Tibial artery (tissue), 4 donors: ENCODE measurements at regions not wholly inside any gene's neighbourhood (a gene's known extent, or its start where the extent isn't known, plus 50 kb on each side); places are given as distances from the start of the nearest gene placed in this dataset.

Experiments
- DNase-seq, 2 donors: peaks; one replicate each; pipeline ENCODE4 v3.0.0-alpha.2; 2019
- H3K27ac ChIP-seq, 2 donors: fragments of 200-600 bp; sonication (generic) in 1 of 2; 1 replicate in 1 of 2; 2 replicates in 1 of 2; pipeline ENCODE4 v1.5.1; 2018 to 2019; ENCODE audit warnings: mild to moderate bottlenecking in 1 of 2
- H3K27me3 ChIP-seq, 2 donors: fragments of 200-600 bp; sonication (generic) in 1 of 2; one replicate each; pipeline versions ENCODE4 v1.5.1 to v1.6.0; 2016 to 2019
- H3K36me3 ChIP-seq, 3 donors: fragments of 200-600 bp; sonication (generic) in 2 of 3; one replicate each; pipeline ENCODE4 v1.5.1; 2016 to 2019; ENCODE audit warnings: mild to moderate bottlenecking in 2 of 3
- H3K4me1 ChIP-seq, 4 donors: fragments of 200-600 bp; sonication (generic) in 2 of 4; 1 replicate in 3 of 4; 2 replicates in 1 of 4; pipeline ENCODE4 v1.5.1; 2016 to 2019
- H3K4me3 ChIP-seq, 2 donors: fragments of 200-600 bp; sonication (generic) in 1 of 2; 1 replicate in 1 of 2; 2 replicates in 1 of 2; pipeline ENCODE4 v1.5.1; 2018 to 2019; ENCODE audit warnings: mild to moderate bottlenecking in 2 of 2
- H3K9me3 ChIP-seq, 3 donors: fragments of 200-600 bp; sonication (generic) in 1 of 3; one replicate each; pipeline ENCODE4 v1.5.1; 2016 to 2019
- intact Hi-C: fragments of 100-400 bp; cut with DNase I; formaldehyde crosslinking; loops from one replicate; pipeline ENCODE4 v1.15.0; 2023; ENCODE audit warnings: low total_unique reads
- TF ChIP-seq, protein P1 (sequence below), 2 experiments: fragments of 200-600 bp in 1 of 2; fragments of 450-650 bp in 1 of 2; IDR thresholded peaks; one replicate each; pipeline ENCODE4 v1.5.1; 2017 to 2019; ENCODE audit warnings: antibody characterized with exemption in 2 of 2, mild to moderate bottlenecking in 1 of 2, moderate library complexity in 1 of 2

DNA sequence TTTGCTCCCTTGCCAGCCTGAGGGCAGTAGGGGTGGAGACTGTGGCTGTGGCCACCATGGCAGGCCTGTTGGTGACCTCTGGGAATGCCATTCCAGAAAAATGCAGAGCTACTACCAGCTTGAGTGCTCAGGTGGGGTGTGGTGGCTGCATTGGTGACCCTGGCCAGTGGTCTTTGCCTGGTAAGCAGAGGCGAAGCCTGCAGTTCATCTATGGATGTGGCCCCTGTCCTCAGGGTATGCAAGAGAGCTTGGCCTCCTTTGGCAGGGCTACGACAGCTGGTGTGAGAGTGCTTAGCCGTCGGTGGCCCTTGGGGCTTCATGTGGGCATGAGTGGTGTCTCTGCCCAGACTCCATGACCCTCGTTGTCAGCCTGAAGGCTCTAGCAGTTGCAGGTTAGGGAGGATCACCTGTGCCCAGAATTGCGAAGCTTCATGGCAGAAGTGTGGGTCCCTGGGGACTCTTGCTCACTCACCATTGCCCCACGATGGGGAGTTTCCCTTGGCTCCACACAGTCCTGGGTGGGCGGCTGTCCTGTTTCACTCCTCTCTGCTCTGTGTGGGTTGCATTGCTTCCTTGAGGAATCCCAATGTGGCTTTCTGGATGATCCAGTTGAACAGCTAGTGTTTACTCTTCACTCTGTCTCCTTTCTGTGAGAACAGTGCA is 117.9 kb upstream of the CDH12 start:
- Histone ChIP-seq H3K4me1 (no peaks in the 10 kb centered on the region), H3K27ac (no peak overlapping the region), H3K4me3 (no peak overlapping the region), H3K27me3 (no peaks in the 10 kb centered on the region), H3K9me3 (peaks cover 0 to 9% (median 3%) of the 10 kb centered on the region in 3 donors), H3K36me3 (no peaks in the 10 kb centered on the region)
- DNase-seq = peak in 1 of 2 donors; percentile 27
- TF ChIP-seq, protein P1, sequence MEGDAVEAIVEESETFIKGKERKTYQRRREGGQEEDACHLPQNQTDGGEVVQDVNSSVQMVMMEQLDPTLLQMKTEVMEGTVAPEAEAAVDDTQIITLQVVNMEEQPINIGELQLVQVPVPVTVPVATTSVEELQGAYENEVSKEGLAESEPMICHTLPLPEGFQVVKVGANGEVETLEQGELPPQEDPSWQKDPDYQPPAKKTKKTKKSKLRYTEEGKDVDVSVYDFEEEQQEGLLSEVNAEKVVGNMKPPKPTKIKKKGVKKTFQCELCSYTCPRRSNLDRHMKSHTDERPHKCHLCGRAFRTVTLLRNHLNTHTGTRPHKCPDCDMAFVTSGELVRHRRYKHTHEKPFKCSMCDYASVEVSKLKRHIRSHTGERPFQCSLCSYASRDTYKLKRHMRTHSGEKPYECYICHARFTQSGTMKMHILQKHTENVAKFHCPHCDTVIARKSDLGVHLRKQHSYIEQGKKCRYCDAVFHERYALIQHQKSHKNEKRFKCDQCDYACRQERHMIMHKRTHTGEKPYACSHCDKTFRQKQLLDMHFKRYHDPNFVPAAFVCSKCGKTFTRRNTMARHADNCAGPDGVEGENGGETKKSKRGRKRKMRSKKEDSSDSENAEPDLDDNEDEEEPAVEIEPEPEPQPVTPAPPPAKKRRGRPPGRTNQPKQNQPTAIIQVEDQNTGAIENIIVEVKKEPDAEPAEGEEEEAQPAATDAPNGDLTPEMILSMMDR (IDR thresholded peaks at IDR 0.05) = no peak
- intact Hi-C loops = no loop called here

GRCh38 chr5:22970491-22970890 is 117.3 kb upstream of the CDH12 start:
- intact Hi-C loops = no loop called here
- Histone ChIP-seq H3K9me3 (peaks cover 0 to 9% (median 3%) of the 10 kb centered on the region in 3 donors), H3K36me3 (no peaks in the 10 kb centered on the region), H3K4me3 (no peak overlapping the region), H3K27me3 (no peaks in the 10 kb centered on the region), H3K4me1 (no peaks in the 10 kb centered on the region), H3K27ac (no peak overlapping the region)
- TF ChIP-seq, protein P1 (IDR thresholded peaks at IDR 0.05) = no peak
- no peak for DNase-seq

DNA sequence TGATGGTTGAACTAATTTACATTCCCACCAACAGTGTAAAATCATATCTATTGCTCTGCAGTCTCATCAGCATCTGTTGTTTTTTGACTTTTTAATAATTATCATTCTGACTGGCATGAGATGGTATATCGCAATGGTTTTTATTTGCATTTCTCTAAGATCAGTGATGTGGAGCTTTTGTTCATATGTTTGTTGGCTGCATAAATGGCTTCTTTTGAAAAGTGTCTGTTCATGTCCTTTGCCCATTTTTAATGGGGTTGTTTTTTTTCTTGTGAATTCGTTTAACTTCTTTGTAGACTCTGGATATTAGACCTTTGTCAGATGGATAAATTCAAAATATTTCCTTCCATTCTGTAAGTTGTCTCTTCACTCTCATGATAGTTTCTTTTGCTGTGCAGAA is 115.2 kb upstream of the CDH12 start:
- H3K27ac ChIP-seq = no peak overlapping the region
- H3K9me3 ChIP-seq = peaks cover 0 to 9% (median 3%) of the 10 kb centered on the region in 3 donors
- no peak for DNase-seq
- H3K27me3 ChIP-seq = no peaks in the 10 kb centered on the region
- H3K4me3 ChIP-seq = no peak overlapping the region
- TF ChIP-seq, protein P1 (IDR thresholded peaks at IDR 0.05) = no peak
- no peaks in the 10 kb centered on the region for H3K4me1 ChIP-seq
- intact Hi-C loops = no loop called here
- no peaks in the 10 kb centered on the region for H3K36me3 ChIP-seq

DNA sequence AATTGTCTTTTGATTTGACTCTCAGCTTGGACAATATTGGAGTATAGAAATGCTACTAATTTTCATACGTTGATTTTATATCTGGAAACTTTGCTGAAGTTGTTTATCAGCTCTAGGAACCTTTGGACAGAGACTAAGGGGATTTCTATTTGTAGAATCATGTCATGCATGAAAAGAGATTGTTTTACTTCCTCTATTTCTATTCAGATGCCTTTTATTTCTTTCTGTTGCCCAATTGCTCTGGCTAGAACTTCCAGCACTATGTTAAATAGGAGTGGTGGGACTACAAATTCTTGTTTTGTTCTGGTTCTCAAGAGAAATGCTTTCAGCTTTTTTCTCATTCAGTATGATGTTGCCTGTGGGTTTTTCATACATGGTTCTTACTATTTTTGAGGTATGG is 112.8 kb upstream of the CDH12 start:
- no peak for DNase-seq
- Histone ChIP-seq H3K4me3 (no peak overlapping the region), H3K4me1 (no peaks in the 10 kb centered on the region), H3K27me3 (no peaks in the 10 kb centered on the region), H3K9me3 (peaks cover 0 to 5% (median 3%) of the 10 kb centered on the region in 3 donors), H3K36me3 (no peaks in the 10 kb centered on the region), H3K27ac (no peak overlapping the region)
- intact Hi-C loops = no loop called here
- TF ChIP-seq, protein P1 (IDR thresholded peaks at IDR 0.05) = no peak

DNA sequence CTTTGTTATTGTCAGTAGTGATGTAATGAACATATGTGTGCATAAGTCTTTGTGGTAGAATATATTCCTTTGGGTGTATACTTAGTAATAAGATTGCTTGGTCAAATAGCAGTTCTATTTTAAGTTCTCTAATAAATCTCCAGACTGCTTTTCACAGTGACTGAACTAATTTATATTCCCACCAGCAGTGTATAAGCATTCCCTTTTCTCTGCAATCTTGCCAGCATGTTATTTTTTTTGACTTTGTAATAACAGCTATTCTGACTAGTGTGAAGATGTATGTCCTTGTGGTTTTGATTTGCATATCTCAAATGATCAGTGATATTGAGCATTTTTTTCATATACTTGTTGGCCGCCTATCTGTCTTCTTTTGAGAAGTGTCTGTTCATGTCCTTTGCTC is 111.5 kb upstream of the CDH12 start:
- Histone ChIP-seq H3K27me3 (no peaks in the 10 kb centered on the region), H3K27ac (no peak overlapping the region), H3K9me3 (no peaks in the 10 kb centered on the region), H3K4me1 (no peaks in the 10 kb centered on the region), H3K4me3 (no peak overlapping the region), H3K36me3 (no peaks in the 10 kb centered on the region)
- DNase-seq = no peak
- intact Hi-C loops = no loop called here
- TF ChIP-seq, protein P1 (IDR thresholded peaks at IDR 0.05) = no peak
